ENCODE measurements at regions not wholly inside any gene's neighbourhood (a gene's known extent, or its start where the extent isn't known, plus 50 kb on each side); places are given as distances from the start of the nearest gene placed in this dataset.

DNA sequence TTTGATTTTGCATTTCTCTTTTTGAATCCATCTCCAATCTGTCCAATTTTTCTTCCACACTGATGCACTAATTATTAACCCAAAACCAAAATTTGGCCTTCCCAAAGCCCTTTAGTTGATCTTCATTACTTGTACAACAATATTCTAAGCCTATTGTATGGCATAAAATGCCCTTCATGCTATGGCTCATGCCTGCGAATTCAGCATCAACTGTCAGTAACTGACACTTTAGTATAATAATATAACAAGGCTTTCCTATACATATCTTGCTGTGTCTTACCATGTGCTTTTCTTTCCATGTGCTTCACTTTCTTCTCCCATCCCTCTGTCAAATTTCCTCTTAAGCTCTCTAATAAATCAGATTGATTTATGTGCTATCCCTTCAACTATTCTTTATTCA lies 154.0 kb upstream of the TFPI start:
- TF ChIP-seq GATA2 (IDR thresholded peaks at IDR 0.05; ENCODE audit: low read depth, low read length) (no peak), GATA3 (IDR thresholded peaks at IDR 0.05; ENCODE audit: low read depth, low read length) (no peak)

Data from SH-SY5Y (cell line).